Prostate gland (tissue), 2 donors: ENCODE measurements at regions not wholly inside any gene's neighbourhood (a gene's known extent, or its start where the extent isn't known, plus 50 kb on each side); places are given as distances from the start of the nearest gene placed in this dataset.

Experiments
- DNase-seq: peaks from one replicate; pipeline ENCODE4 v3.0.0-alpha.2; 2019; ENCODE audit warnings: low spot score
- H3K27ac ChIP-seq, 2 donors: fragments of 200-600 bp; sonication (generic); 2 replicates each; pipeline ENCODE4 v1.5.1; 2017 to 2019
- H3K27me3 ChIP-seq: fragments of 200-600 bp; sonication (generic); replicated peaks from 2 replicates; pipeline ENCODE4 v1.5.1; 2019; ENCODE audit not compliant: insufficient read depth
- H3K36me3 ChIP-seq, 2 donors: fragments of 200-600 bp; sonication (generic); 1 replicate in 1 of 2; 2 replicates in 1 of 2; pipeline versions ENCODE4 v1.5.1 to v1.8.1; 2017 to 2019
- H3K4me1 ChIP-seq: fragments of 200-600 bp; sonication (generic); replicated peaks from 2 replicates; pipeline ENCODE4 v1.5.1; 2019
- H3K4me3 ChIP-seq, 2 donors: fragments of 200-600 bp; sonication (generic); 2 replicates each; pipeline ENCODE4 v1.5.1; 2017 to 2019
- H3K9me3 ChIP-seq: fragments of 200-600 bp; sonication (generic); 2 replicates; pipeline ENCODE4 v1.5.1; 2017
- POLR2A ChIP-seq: fragments of 450-650 bp; IDR thresholded peaks from one replicate; pipeline ENCODE4 v1.6.1; 2016; ENCODE audit warnings: antibody characterized with exemption, mild to moderate bottlenecking
- POLR2AphosphoS5 ChIP-seq: sonication (generic); formaldehyde crosslinking; IDR thresholded peaks from one replicate; pipeline ENCODE4 v1.6.1; 2017; ENCODE audit warnings: antibody characterized with exemption
- WGBS: methylation state at CpG from one replicate; pipeline ENCODE4 v1.1.5; 2018; 5-methylcytosine and 5-hydroxymethylcytosine counted together
- intact Hi-C: fragments of 100-400 bp; cut with DNase I; formaldehyde crosslinking; loops from one replicate; pipeline ENCODE4 v1.14.2; 2022
- TF ChIP-seq, protein P1 (sequence below), 4 experiments: fragments of 200-600 bp in 2 of 4; fragments of 450-650 bp in 2 of 4; sonication (generic) in 2 of 4; IDR thresholded peaks; 1 replicate in 3 of 4; 2 replicates in 1 of 4; pipeline ENCODE4 v1.5.1; 2016 to 2019; ENCODE audit warnings: antibody characterized with exemption in 4 of 4, mild to moderate bottlenecking in 2 of 4, moderate library complexity in 2 of 4

GRCh38 chr9:11352612-11353011 lies 739.8 kb upstream of the PTPRD start:
- TF ChIP-seq POLR2AphosphoS5 (no peak), POLR2A (no peak)
- TF ChIP-seq, protein P1, sequence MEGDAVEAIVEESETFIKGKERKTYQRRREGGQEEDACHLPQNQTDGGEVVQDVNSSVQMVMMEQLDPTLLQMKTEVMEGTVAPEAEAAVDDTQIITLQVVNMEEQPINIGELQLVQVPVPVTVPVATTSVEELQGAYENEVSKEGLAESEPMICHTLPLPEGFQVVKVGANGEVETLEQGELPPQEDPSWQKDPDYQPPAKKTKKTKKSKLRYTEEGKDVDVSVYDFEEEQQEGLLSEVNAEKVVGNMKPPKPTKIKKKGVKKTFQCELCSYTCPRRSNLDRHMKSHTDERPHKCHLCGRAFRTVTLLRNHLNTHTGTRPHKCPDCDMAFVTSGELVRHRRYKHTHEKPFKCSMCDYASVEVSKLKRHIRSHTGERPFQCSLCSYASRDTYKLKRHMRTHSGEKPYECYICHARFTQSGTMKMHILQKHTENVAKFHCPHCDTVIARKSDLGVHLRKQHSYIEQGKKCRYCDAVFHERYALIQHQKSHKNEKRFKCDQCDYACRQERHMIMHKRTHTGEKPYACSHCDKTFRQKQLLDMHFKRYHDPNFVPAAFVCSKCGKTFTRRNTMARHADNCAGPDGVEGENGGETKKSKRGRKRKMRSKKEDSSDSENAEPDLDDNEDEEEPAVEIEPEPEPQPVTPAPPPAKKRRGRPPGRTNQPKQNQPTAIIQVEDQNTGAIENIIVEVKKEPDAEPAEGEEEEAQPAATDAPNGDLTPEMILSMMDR (IDR thresholded peaks at IDR 0.05) = no peak
- DNase-seq = no peak
- WGBS = 60% methylated on average over 2 of the region's 2 CpGs
- H3K36me3 ChIP-seq = no peaks in the 10 kb centered on the region
- no peaks in the 10 kb centered on the region for H3K27me3 ChIP-seq
- H3K27ac ChIP-seq = no peak overlapping the region
- intact Hi-C loops = no loop called here
- no peaks in the 10 kb centered on the region for H3K4me1 ChIP-seq
- no peaks in the 10 kb centered on the region for H3K9me3 ChIP-seq
- no peak overlapping the region for H3K4me3 ChIP-seq

DNA sequence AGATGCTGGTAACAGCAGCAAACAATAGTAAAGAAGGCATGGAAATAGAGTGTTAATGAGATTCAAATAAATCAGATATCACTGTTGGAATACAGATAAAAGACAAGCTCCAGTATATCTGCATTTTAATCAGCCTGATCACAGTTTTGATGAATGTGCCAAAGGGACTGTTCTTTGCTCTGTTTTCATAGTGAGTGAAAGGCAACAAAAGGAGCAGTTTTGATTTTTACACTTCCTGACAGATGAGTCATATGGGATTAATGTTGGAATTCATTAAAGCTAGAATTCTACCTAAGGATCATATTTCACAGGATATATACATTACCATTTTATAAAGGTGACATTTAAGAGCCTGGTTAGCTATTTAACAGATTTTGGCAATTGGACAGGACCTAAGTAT lies 743.3 kb upstream of the PTPRD start:
- intact Hi-C loops = no loop called here
- TF ChIP-seq POLR2A = no peak
- TF ChIP-seq, protein P1 (IDR thresholded peaks at IDR 0.05) = no peak
- TF ChIP-seq POLR2AphosphoS5 = no peak
- no peaks in the 10 kb centered on the region for H3K36me3 ChIP-seq
- H3K9me3 ChIP-seq = no peaks in the 10 kb centered on the region
- H3K4me1 ChIP-seq = no peaks in the 10 kb centered on the region
- H3K4me3 ChIP-seq = no peak overlapping the region
- H3K27ac ChIP-seq = no peak overlapping the region
- H3K27me3 ChIP-seq = no peaks in the 10 kb centered on the region
- DNase-seq = no peak

- DNase-seq = no peak
- Histone ChIP-seq H3K4me1 (no peaks in the 10 kb centered on the region), H3K4me3 (no peak overlapping the region), H3K36me3 (no peaks in the 10 kb centered on the region), H3K9me3 (no peaks in the 10 kb centered on the region), H3K27ac (no peak overlapping the region), H3K27me3 (no peaks in the 10 kb centered on the region)
- 81% methylated on average over 14 of the region's 14 CpGs for WGBS
- TF ChIP-seq POLR2A (no peak), POLR2AphosphoS5 (no peak)
- TF ChIP-seq, protein P1 (IDR thresholded peaks at IDR 0.05) = no peak
- intact Hi-C loops = no loop called here
Measured at GRCh38 chr9:11366585-11367129, 753.9 kb upstream of the PTPRD start.

- DNase-seq = no peak
- no peaks in the 10 kb centered on the region for H3K9me3 ChIP-seq
- no peaks in the 10 kb centered on the region for H3K27me3 ChIP-seq
- no peaks in the 10 kb centered on the region for H3K4me1 ChIP-seq
- no peak overlapping the region for H3K4me3 ChIP-seq
- TF ChIP-seq POLR2AphosphoS5 (no peak), POLR2A (no peak)
- TF ChIP-seq, protein P1 (IDR thresholded peaks at IDR 0.05) = no peak
- H3K27ac ChIP-seq = no peak overlapping the region
- intact Hi-C loops = no loop called here
- no peaks in the 10 kb centered on the region for H3K36me3 ChIP-seq
- 84% methylated on average over 7 of the region's 7 CpGs for WGBS
Measured at GRCh38 chr9:11374926-11375325, 762.1 kb upstream of the PTPRD start.

GRCh38 chr9:11402621-11403020 lies 789.8 kb upstream of the PTPRD start:
- H3K4me3 ChIP-seq = no peak overlapping the region
- H3K4me1 ChIP-seq = no peaks in the 10 kb centered on the region
- no peaks in the 10 kb centered on the region for H3K27me3 ChIP-seq
- TF ChIP-seq, protein P1 (IDR thresholded peaks at IDR 0.05) = no peak
- no peak for TF ChIP-seq POLR2AphosphoS5
- no peak for TF ChIP-seq POLR2A
- no peak overlapping the region for H3K27ac ChIP-seq
- H3K36me3 ChIP-seq = no peaks in the 10 kb centered on the region
- H3K9me3 ChIP-seq = no peaks in the 10 kb centered on the region
- intact Hi-C loops = no loop called here
- no peak for DNase-seq
